Activated CD4-positive, alpha-beta T cell treated with anti-CD3 and anti-CD28 coated beads, Interleukin-2, amount 50 U/mL, for 16 hours (primary cell): ENCODE measurements at regions not wholly inside any gene's neighbourhood (a gene's known extent, or its start where the extent isn't known, plus 50 kb on each side); places are given as distances from the start of the nearest gene placed in this dataset.

ENCODE experiments used
- DNase-seq: peaks from one replicate; pipeline ENCODE4 v3.0.0-alpha.2; 2020

DNA sequence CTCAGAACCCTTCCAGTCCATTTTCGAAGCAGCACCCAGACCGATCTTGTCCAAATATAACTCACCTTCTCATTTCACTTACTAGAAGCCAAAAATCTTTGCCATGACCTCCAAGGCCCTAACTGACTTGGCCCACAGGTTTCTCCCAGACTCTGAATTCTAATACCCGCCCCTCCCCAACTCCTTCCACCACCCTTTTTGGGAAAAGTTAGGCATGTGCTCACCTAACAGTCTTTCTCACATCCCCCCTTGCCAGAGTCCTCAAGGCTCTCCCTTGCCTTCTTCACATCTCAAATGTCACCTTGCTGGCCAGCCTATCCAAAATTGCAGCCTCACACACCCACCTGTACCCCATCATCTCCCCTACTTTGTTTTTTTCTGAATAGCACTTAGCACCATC lies 369.3 kb downstream of the NXPE2 start:
- DNase-seq = no peak

DNA sequence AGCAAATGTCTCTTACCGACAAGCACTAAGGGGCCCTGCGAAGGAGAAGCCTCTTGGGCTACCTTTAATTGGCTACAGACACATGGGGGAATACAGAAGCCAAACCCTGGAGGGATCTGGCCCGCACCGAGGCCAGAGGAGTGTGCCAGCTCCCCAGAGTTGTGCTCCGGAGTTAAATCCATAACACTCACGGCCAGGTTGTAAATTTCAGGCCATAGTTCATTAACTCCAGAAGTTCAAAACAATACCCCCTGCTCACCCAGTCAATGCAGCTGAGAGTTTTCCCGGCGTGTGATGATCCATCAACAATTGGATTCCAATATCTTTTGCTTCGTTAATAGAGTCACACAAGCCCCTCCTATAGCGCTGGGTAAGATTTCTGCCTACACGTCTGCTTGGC lies 371.5 kb downstream of the NXPE2 start:
- no peak for DNase-seq

DNA sequence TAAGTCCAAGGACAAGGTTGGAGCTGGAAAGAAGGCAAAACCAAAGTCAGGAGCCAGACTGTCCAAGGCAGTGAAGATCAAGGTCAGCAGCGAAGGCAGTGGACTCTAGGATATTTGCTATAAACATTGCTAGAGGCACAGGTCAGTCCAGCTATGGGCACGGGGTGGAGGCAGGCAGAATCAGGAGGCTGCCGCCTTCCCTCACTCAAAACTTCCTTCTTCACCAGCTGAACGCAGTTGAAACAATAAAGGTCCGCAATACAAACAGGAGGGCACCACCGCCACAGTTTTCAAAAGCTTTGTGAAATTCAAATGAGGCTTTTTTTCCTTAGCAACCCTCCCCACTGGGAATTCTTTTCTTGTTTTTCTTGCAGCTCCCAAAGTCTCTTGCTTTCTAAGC lies 372.4 kb downstream of the NXPE2 start:
- DNase-seq = no peak

DNA sequence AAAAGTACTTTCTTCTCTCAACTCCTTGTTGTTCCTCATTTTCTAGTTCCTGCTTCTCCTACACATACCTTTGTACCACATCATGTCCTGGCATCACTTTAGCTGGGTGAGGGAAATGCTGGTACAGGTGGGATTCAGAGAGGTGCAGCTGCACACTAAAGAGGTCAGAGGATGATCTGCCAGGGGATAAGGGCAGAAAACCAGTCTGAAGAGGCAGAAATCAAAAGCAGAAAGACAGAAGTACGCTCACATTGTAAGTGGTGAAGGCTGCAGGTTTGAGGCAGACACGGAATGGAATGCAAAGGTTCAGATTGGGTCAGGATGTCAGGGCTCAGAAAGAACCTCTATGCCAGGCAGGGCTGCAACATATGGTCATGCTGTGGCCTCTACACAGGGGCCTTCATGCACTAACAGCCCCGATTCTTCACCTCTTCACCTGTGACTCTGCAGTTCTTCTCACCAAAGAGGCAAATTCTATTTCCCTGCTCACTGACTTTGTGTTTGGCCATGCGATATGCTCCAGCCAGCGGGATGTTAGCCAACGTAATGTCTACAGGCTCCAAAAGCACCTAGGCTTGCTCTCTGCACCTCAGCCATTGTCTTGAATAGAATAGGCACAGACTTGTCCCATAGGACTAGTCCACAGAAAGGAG lies 373.7 kb downstream of the NXPE2 start:
- DNase-seq = no peak

DNA sequence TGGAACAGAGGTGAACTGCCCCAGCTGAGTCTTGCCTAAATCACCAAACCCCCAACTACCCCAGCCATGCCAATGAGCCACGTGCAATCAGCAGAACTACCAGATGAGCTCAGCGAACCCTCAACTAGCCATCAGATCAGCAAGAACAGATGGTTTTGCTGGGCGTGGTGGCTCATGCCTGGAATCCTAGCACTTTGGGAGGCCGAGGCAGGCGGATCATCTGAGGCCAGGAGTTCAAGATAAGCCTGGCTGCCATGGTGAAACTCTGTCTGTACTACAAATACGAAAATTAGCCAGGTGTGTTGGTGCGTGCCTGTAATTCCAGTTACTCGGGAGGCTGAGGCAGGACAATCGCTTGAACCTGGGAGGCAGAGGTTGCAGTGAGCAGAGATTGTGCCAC lies 374.3 kb downstream of the NXPE2 start:
- DNase-seq = no peak

DNA sequence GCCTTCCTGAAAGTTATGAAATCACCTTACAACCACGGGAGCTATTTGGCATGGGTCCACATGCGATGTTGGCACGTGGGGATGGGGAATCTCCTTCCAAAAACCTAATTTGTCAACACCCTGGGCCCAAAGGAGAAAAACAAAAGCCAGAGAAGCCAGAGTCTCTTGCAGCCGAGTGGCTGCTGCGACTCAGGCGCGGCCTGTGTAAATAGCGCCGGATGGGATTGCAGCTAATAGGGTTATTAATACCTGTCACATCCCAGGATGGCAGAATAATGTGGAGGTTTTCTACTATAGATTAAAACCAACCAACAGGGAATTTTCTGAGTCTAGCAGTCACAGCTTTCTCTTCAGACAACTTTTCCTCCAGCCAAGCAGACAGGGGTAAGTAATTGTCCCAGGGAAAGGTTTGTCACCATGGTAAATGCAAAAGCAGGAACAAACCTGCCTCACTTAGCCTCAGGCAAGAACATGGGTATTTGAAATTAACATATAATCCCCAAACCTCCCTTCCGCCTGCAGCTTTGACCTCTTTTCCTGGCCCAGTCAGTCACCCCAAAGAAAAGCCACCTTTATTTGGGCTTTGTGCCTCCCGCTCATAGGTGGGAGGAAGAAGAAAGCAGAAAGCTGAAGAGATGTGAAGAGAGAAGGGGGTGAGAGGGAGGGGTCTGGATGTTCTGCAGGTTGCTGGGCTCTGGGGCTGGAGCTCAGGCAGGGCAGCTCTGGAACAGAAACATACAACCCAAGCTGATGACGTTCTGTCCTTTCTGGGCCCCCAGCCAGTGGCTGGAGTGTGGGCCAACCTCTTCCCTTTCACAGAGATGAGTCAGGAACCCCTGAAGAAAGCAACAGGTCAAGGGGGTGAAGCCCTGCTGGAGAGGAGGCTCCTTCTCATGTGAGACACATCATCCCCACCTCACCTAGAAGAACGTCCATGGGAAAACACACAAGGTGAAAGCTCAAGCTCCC lies 376.5 kb downstream of the NXPE2 start:
- no peak for DNase-seq

DNA sequence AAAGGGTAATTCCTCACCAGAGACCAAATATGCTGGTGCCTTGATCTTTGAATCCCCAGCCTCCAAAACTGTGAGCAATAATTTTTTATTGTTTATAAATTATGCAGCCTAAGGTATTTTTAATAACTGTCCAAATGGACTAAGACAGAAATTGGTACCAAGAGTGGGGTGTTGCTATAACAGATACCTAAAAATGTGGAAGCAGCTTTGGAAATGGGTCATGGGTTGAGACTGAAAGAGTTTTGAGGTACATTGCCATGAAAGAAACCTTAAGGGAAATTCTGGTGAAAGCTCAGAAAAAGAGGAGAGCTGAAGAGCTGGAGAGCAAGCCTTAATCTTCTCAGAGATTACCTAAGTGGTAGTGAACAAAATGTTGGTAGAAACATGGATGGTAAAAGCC lies 378.2 kb downstream of the NXPE2 start:
- DNase-seq = no peak

DNA sequence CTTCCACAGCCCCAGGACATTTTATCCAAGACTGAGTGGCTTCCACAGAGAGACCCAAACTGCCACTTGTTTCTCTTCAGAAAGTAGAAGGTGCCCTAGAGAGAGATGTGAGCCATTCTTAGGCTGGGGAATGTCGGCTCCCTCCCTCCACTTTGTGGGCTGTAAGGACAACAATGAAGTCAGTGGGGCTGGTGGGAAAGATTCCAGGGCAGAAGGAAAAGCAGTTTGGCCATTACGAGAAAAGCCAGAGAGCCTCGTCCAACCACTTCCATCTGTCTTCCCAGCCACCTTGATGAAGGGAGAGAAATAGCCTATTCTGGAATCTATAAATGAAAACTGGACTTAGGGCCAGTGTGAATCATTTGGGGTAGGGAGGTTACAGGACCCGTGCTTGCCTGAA lies 382.5 kb downstream of the NXPE2 start:
- DNase-seq = no peak

DNA sequence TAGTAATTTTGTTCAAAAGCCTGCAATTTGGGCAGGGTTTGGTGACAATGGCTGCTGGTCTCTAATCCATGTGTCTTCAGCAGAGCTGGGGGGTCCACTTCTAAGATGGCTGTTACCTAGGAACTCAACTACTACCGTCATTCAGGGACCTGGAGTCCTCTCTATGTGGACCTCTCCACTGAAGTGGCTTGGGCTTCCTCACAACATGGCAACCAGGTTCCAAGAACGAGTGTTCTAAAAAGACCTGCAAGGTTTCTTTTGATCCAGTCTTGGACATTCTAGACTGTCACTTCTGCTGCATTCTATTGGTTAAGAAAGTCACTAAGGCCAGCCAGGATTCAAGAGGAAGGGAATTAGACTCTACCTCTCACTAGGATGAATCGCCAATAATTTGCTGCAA lies 387.0 kb downstream of the NXPE2 start:
- no peak for DNase-seq

DNA sequence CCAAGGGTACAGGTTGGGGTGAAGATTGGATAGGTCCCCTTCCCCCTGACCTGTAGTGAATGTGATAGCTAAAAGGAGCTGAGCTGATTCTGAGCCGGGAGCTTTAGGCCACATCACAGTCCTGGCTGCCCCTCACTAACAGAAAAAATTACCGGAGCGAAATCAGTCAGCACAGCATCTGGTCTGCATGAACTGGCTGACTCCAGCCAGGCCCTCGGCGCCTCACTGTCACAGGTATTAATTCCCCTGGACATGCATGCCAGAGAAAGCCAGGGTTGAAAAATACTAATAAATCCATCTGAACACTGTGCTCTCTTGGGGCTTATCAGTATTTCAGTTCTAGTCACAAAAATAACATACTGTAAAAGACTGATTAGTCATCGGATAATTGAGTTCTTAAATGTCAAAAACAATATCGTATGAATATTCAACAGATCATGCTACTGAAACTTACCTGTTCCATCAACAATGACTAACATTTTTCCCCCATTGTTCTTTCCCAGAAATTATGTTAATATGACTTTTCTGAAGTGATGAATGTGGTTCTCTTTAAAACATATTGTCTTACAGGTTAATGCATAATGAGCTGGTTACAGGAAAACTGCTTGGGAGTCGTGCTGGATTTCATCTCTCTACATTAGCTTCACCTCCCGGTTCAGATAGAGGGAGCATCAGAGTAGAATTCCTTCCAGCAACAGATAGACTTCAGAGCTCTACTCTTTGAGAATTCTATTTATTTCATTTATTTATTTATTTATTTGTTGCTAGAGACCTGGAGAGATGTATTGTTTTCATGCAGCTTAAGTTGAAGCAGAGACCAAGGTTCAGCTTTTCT lies 387.7 kb downstream of the NXPE2 start:
- DNase-seq = no peak

DNA sequence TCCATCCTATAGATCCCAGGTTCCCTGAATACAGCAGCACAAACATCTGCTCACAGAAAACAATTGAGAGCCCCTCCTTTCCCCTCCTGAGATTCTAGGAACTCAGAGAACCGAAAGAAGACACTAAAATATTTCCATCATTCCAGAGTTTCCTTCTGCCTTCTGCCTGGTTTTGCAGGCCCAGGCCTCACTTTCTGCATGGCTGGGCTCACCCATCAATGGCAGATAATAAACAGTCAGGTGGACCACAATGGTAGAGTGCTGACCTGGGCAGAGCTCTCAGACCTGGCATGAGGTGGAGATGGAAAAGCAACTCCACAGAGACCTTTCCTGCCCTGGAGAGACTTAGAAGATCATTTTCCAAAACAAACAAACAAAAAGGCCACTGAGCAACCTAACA lies 389.1 kb downstream of the NXPE2 start:
- DNase-seq = no peak

DNA sequence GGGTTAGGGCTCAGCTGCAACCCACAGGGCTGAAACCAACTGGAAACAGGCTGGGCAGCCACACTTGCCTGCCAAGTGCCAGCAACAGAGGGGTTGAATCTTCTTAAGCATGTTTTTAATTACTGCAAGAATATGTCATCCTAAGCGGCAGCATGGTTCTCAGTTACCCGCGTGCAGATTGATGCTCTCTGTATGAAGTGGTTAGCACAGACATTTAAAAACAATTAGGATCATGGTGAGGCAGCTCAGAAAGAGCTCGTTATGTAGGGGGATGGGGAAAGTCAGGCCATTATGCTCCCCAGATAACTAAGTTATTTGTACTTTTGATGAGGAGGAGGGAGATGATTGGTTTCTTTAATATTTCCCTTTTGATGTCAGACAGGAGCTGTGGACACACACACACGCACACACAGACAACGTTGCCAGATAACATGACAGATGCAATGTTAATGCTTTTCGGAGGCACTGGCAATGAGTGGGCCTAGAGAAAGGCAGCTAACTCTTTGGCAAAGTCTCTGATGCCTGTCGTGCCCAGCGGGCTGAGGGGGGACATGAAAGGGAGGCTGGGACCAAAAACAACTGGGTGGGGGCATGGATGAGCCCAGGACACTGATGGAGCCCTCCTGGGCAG lies 389.7 kb downstream of the NXPE2 start:
- no peak for DNase-seq

DNA sequence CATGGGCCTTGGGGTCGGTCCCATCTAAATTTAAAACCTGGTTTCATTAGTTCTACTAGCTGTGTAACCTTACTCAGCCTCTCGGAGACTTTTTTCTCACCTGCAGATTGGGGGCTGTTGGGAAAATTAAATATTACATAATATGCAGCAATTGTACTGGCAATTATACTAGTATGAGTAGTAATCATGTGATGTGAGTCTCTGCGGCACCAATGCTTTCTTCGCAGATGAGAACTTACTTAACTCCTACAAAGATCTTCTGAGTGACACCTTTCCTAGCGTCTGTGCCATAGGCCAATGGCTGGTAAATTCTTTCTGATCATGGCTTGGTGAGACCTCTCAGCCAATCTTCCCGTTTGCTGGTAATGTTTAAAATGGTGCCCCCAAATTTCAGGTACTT lies 391.3 kb downstream of the NXPE2 start:
- no peak for DNase-seq

DNA sequence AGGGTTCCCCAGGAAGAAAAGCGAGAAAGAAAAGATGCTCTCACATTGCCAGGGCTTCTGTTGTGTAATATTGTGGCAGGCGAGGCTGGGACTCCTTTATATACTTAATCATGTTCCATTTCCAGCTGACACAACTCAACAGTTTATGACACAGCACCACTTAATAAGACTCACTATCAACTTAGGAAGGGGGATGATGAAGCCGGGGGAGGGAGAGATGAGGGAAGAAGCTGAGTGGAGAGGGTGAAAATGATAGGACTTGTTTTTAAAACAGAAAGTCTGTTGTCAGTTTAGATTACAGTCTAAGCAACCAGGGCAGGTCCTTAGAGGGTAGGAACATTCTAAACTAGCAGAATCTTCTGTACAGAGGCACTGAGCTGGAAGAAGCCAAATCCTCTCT lies 397.0 kb downstream of the NXPE2 start:
- DNase-seq = no peak

DNA sequence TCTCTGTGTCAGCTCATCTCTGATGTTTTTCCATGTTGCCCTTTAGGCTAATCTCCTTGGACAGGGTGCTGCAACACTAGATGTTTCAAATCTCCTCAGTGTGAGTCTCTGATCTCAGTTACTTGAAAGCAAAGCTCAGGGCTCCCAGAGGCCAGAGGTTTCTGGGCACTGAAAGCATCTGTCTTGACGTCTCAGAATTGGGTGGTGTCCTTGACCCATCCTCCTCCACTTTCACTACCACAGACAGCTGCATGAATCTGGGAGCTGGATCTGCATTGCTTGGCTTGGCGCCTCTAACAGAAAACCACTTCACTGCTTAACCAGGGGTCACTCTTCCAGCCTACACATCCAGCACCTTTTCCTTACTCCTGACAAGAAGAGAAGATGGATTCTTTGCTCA lies 399.4 kb downstream of the NXPE2 start:
- DNase-seq = no peak

DNA sequence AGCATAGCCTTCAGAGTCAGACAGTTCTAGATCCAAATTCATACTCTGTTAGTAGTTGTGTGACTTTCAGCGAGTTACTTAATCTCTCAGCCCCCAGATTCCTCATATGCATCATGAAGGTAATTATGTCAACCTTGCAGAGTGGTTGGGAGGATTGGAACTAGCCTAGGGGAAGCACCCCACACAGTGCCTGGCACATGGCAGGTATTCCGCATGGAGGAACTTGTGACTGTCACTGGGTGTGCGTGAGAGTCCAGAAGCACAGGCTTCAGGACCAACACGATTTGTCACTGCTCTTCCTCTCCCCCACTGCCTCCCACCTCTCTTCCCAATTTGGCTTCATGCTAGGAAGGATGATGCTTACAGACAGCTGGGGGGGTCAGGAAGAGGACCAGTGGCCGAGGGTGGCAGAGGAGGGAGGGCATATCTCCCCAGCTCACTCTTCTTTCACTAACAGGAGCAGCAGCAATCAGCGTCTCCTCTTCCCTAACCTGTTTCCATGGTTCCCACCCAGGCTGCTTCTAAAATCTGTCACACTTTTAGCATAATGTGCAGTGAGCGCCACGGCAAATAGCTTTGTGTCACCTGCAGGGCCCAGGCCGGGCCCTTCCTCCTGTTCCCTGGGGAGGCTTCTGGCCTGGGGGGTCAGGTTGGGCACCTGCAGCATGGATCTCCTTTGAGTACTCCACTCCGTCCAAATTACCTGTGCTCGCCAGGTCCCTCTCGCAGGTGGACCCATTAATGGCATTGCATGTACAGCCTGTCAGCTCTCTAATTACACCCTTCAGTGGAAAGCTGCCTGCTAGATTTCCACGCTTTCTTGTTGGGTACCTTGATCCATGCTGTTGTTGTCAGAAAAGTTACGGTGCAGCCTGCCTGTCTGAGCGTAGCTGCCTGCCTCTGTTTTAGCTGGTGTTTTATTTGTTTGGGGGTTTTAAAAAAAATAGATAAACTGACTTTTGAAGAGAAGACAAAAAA lies 400.4 kb downstream of the NXPE2 start:
- no peak for DNase-seq

DNA sequence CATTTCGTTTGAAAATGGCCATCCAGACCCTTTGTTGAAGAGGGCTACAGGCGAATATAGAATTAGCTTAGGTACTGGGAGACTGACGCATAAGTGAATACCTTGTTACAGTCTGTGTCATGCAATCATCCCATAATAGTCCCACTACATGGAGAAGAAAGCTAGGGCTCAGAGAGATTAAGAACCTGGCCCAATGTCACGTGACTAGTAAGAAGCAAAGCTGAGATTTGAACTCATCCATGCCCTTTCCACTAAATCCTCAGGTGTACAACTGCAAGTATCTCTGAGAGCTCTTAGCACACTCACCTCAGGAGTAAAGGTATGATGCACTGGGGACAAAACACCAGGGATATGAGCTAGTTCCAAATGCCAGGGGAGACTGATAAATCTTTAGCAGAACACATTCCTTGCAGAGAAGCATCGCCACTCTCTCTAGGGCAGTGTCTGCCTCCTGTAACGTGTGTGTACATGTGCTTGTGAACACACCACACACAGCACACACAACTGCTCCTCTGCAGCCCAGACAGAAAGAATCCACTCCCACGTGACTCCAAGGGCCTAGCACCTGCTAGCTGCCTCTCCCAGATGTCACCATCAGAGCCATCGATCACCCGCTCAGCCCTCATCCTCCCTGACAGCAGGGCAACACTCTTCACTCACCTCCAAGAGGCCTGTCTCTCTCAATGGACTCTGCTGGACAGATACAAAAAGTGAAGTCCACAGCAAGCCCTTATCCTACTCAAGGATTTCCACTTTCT lies 402.8 kb downstream of the NXPE2 start:
- DNase-seq = no peak

DNA sequence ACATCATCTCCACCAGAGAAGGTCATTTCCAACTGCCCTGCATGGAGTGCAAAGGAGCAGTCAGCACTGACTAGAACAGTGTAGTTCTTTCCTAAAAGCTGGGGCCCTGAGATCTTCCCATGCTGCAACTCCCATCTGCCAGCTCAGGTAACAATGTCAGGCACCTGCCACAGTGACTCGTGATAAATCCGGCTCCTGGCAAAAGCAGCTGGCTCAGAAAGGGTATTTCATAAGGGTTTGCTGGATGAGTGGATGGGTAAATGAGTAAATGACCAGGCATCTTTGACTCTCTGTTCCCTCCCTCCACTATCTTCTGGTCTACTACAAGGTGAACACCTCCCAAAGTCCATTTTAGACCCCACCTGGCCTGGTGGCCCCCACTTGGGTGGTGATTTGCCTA lies 403.6 kb downstream of the NXPE2 start:
- DNase-seq = no peak

DNA sequence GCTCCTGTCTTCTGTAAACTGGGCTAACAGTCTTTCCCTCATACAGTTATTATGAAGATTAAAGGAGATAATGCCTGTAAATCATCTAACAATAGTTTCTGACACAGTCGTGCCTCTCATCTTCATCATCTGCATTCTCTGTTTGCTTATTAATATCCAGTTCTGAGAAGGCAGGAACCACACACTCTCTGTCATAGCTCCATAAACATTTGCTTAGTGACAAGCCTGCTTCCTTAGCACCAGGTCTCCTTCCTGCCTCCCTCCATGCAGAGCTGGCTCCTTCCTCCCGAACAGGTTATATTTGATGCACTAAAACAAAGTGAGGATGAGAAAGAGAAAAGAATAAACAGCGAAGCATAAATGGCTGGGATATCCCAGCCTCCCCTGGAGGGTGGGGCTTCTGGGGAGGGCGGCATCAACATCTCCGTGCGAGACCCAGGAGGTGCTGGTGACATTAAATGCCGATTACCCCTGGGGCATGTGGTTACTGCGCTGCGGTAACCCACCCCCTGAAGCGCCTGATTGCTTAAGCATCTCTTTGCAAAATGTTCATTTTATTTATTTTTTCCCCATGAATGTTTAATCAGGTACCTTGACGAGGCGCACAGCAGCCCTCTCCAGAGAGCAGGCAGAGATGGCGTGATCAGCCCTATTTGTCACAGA lies 404.9 kb downstream of the NXPE2 start:
- no peak for DNase-seq

DNA sequence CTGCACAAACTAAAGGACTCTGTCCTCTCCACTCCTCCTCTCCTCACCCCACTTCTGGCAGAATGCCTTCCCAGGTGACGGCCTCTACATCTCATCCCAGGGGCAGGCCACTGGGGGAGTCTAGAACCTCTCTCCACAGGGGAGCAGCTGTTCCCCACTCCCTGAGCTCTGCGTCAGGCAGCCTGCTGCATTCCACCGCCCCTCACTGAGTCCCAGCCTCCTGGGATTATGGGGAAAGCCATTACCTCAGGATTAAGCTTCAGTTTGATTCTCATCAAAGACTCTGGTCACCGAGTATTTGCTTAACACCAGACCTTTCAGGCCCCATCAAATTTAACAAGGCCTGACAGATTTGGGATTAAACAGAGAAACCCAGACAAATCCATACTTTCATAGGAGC lies 405.9 kb downstream of the NXPE2 start:
- DNase-seq = no peak
